Eye (tissue), 1 donor: ENCODE measurements at regions not wholly inside any gene's neighbourhood (a gene's known extent, or its start where the extent isn't known, plus 50 kb on each side); places are given as distances from the start of the nearest gene placed in this dataset.
"Not testable (repeated sequence)": the region's sequence is repeated elsewhere in the genome, so short reads cannot be mapped to it uniquely, and the experiment has no call there.

Experiments used
- DNase-seq: peaks from one replicate; pipeline ENCODE4 v3.0.0-alpha.2; 2015

- no peak for DNase-seq
Measured at GRCh38 chr10:20608503-20608902, 288.6 kb downstream of the NEBL start.

- no peak for DNase-seq
Measured at GRCh38 chr10:20606985-20607384, 290.1 kb downstream of the NEBL start.

- no peak for DNase-seq
Measured at GRCh38 chr10:20601941-20602461, 295.1 kb downstream of the NEBL start.

GRCh38 chr10:20598590-20598989, 298.5 kb downstream of the NEBL start:
- no peak for DNase-seq

DNA sequence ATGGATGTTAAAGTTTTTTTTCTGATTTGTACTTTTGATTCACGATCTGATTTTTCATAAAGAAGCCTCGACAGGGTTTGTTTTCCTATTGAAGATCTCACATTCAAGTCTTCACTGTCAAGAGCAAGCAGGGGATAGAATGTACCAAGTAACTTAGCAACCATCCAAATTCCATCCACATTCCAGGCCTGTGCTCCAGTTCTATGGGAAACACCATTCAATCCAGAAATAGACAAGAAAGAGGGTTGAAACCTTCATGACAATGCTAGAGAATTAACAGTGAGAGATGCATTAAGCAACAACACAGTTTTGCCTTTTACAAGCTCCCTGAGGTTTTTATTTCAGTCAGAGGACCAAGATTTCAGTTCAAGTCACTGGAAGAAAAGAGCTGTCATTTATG, 300.2 kb downstream of the NEBL start:
- DNase-seq = peak; percentile 57

- no peak for DNase-seq
Measured at GRCh38 chr10:20596065-20596755, 300.9 kb downstream of the NEBL start.

DNA sequence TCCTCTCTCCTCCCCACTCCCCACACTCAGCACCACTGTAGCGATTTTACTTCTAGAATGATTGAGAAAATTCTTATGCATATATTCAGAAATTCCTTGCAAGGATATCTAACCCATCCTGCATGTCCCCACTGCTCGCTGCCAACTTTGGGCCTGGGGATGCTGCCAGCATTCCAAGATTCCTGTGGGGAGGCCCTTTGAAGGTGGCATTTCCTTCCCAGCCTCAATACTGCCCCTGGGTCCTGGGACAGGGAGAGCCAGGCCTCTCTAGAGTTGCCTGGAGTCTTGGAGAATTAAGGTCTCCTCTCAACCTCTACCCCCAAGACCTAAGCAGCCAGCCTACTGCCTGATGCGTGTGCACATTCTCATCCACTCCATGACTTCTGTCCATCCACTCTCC, 303.5 kb downstream of the NEBL start:
- no peak for DNase-seq

GRCh38 chr10:20582041-20582440, 315.1 kb downstream of the NEBL start:
- no peak for DNase-seq

DNA sequence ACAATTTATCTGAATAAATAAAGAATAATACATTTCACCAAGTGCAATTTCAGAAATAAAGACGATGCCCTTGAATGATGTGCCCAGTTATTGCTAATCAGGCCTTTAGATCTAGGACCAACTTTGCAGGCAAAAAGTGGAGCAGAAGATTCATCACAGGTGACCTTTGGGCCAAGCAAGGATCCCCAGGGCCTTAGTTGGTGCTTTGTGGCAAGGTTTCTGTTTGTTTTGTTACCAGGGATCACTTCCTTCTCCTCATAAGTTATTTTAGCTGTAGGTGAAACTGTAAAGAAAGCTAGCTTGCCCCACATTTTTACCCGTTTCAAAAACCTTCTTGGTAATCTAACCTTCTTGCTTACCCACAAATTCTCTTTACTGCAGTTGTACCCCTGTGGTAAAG, 323.2 kb downstream of the NEBL start:
- no peak for DNase-seq

- DNase-seq = not testable (repeated sequence)
Measured at GRCh38 chr10:20555990-20556389, 341.1 kb downstream of the NEBL start.

GRCh38 chr10:20552382-20552781, 344.7 kb downstream of the NEBL start:
- no peak for DNase-seq

GRCh38 chr10:20551761-20552160, 345.4 kb downstream of the NEBL start:
- no peak for DNase-seq

- DNase-seq = peak; percentile 56
Measured at GRCh38 chr10:20535897-20536881, 360.9 kb downstream of the NEBL start.

DNA sequence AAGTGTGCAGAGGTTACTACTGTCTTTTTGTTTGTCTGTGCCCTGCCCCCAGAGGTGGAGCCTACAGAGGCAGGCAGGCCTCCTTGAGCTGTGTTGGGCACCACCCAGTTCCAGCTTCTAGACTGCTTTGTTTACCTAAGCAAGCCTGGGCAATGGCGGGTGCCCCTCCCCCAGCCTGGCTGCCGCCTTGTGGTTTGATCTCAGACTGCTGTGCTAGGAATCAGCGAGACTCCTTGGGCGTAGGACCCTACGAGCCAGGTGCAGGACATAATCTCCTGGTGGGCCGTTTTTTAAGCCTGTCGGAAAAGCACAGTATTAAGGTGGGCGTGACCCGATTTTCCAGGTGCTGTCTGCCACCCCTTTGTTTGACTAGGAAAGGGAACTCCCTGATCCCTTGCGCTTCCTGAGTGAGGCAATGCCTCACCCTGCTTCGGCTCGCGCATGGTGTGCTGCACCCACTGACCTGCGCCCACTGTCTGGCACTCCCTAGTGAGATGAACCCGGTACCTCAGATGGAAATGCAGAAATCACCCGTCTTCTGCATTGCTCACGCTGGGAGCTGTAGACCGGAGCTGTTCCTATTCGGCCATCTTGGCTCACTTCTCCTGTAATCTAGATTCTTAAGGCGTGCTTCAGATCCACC, 365.7 kb downstream of the NEBL start:
- DNase-seq = not testable (repeated sequence)

- no peak for DNase-seq
Measured at GRCh38 chr10:20521186-20521585, 375.9 kb downstream of the NEBL start.

DNA sequence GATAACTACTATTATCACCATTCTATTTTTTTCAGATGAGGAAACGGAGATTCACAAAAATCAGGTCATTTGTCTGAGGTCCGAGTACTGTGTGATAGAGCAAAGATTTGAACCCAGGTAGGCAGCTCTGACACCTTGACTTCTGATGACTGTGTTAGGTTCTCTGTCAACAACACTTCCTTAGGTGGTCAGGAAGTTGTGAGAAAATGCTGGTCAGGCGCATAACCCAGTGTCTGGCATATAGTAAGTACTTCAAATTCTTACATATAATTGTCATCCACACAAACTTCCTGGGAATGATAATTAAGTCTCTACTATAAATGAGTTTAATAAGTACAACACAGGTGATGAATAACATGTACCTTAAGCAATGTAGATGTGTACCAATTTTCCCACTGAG, 381.5 kb downstream of the NEBL start:
- DNase-seq = no peak

- no peak for DNase-seq
Measured at GRCh38 chr10:20512631-20513030, 384.5 kb downstream of the NEBL start.

DNA sequence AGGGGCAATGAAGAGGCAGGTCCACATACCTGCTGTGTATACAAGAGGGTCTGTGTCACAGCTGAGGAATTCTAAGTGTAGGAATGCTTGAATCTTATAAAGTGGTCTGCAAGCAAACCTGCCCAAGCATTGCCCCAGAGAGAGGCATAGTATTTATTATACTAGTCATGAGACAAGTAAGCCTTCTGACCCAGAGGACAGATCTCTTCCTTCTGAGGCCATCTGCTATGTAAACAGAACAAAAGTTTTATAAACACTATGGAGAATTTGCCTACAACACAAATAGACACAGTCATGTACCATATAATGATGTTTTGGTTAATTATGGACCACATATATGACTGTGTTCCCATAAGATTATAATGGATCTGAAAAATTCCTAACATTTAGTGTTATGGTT, 388.2 kb downstream of the NEBL start:
- no peak for DNase-seq

- no peak for DNase-seq
Measured at GRCh38 chr10:20502903-20503585, 394.1 kb downstream of the NEBL start.

DNA sequence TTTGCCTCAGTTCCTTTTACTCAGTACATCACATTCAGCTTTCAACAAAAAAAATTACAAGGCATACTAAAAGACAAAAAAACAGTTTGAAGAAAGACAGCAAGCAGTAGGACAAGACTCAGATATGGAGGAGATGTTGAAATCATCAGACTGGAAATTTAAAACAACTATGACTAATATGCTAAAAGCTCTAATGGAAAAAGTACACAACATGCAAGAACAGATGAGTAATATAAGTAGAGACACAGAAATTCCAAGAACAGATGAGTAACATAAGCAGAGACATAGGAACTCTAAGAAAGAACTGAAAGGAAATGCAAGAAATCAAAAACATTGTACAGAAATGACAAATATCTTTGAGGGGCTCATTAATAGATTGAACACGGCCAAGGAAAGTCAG, 402.6 kb downstream of the NEBL start:
- no peak for DNase-seq

GRCh38 chr10:20492447-20492846, 404.7 kb downstream of the NEBL start:
- no peak for DNase-seq

GRCh38 chr10:20489961-20490360, 407.1 kb downstream of the NEBL start:
- no peak for DNase-seq

GRCh38 chr10:20486791-20487190, 410.3 kb downstream of the NEBL start:
- DNase-seq = no peak
